ENCODE measurements at regions not wholly inside any gene's neighbourhood (a gene's known extent, or its start where the extent isn't known, plus 50 kb on each side); places are given as distances from the start of the nearest gene placed in this dataset.

- Histone ChIP-seq H3K9me3 (ENCODE audit: control insufficient read depth, insufficient read depth, low read length) (0 out of 2 replicates have a peak, but pooled peaks cover 5% of the 10 kb centered on the region), H3K4me2 (ENCODE audit: low read depth, low read length) (no peak overlapping the region), H4K8ac (ENCODE audit: low read depth in 2 of 2, low read length in 2 of 2) (no peak overlapping the region), H3K27me3 (ENCODE audit: control insufficient read depth, insufficient read depth, low read length) (no peaks in the 10 kb centered on the region), H3K4me1 (ENCODE audit: control insufficient read depth, insufficient read depth, low read length) (no peaks in the 10 kb centered on the region), H3K27ac (ENCODE audit: insufficient read depth, low read length) (no peak overlapping the region), H2BK120ac (ENCODE audit: low read depth, low read length) (no peak overlapping the region), H3K9me1 (ENCODE audit: insufficient read depth, low read length) (no peaks in the 10 kb centered on the region), H2AFZ (replicated peaks; ENCODE audit: low read length, poor library complexity) (no peak overlapping the region), H4K5ac (ENCODE audit: low read depth, low read length) (no peak overlapping the region), H3K56ac (ENCODE audit: extremely low read depth, insufficient read depth, low read length) (no peak overlapping the region), H3K18ac (ENCODE audit: low read depth, low read length) (no peak overlapping the region), H3K4ac (ENCODE audit: low read depth, low read length) (no peak overlapping the region), H2BK15ac (ENCODE audit: low read depth, low read length) (no peak overlapping the region), H4K20me1 (ENCODE audit: insufficient read depth, low read length) (no peaks in the 10 kb centered on the region), H3K79me1 (ENCODE audit: low read depth in 1 of 2, low read length in 2 of 2) (no peaks in the 10 kb centered on the region), H2BK5ac (ENCODE audit: low read depth, low read length, poor library complexity, severe bottlenecking) (no peak overlapping the region), H3K36me3 (ENCODE audit: control insufficient read depth, insufficient read depth, low read length) (no peaks in the 10 kb centered on the region), H2BK20ac (ENCODE audit: low read depth, low read length) (no peak overlapping the region), H3K9ac (ENCODE audit: low read depth, low read length) (no peak overlapping the region), H3K4me3 (ENCODE audit: insufficient read depth, low read depth, low read length) (no peak overlapping the region), H4K91ac (ENCODE audit: insufficient read depth, low read depth, low read length) (no peak overlapping the region), H3K14ac (replicated peaks; ENCODE audit: low read depth, low read length) (no peak overlapping the region), H2AK5ac (ENCODE audit: low read depth, low read length) (no peak overlapping the region), H3K23ac (ENCODE audit: low read depth, low read length) (no peak overlapping the region), H2AK9ac (replicated peaks; ENCODE audit: low read depth, low read length, poor library complexity) (no peak overlapping the region)
- POLR2A ChIA-PET (ENCODE audit: unreplicated experiment) = no interaction called here
- TF ChIP-seq RCOR1 (IDR thresholded peaks at IDR 0.05; ENCODE audit: insufficient replicate concordance, low read length) (no peak), CEBPB (IDR thresholded peaks at IDR 0.05; ENCODE audit: low read depth, low read length) (no peak), NFE2L2 (IDR thresholded peaks at IDR 0.05; ENCODE audit: low read depth, low read length) (no peak)
- in situ Hi-C loops (cut with MboI; ENCODE audit: low sequenced_read_pairs) (no loop called here), intact Hi-C loops (cut with micrococcal nuclease) (no loop called here), dilution Hi-C loops (cut with HindIII; ENCODE audit: low sequenced_read_pairs, unreplicated experiment) (no loop called here)
- no peak for ATAC-seq (ENCODE audit: low read depth)
- CTCF ChIA-PET = no interaction called here
- no CpG with 5 or more reads among the region's 3 CpGs for WGBS, 2 experiments (ENCODE audit: extremely low coverage in 2 of 2, insufficient read length in 1 of 2)
- no peak for DNase-seq
- no TSS peak for BruUV-seq (replicated peaks)
Measured at GRCh38 chr5:63837437-63837836, 124.8 kb downstream of the HTR1A start.

Data from IMR-90 (cell line).